WTC11 (cell line): ENCODE measurements at regions not wholly inside any gene's neighbourhood (a gene's known extent, or its start where the extent isn't known, plus 50 kb on each side); places are given as distances from the start of the nearest gene placed in this dataset.

ENCODE experiments used
- ATAC-seq: fragments of 200-7000 bp; cut with Tn5 transposase; 2 replicates; pipeline ENCODE4 v1.10.0; 2021; ENCODE audit warnings: mild to moderate bottlenecking, moderate library complexity
- CTCF ChIA-PET: fragments of 300-600 bp; sonication (Branson Sonifier 250); formaldehyde crosslinking; loops from one replicate; lab custom pipeline; 2021; ENCODE audit warnings: antibody characterized with exemption; lab: Charles Lee
- POLR2A ChIA-PET: fragments of 350-600 bp; sonication (Branson Sonifier 250); formaldehyde crosslinking; loops from one replicate; lab custom pipeline; 2021; ENCODE audit warnings: antibody characterized with exemption; lab: Charles Lee
- DNase-seq: peaks from one replicate; pipeline ENCODE4 v3.0.0; 2021; ENCODE audit warnings: low spot score
- H3K27ac Mint-ChIP-seq: 2 replicates; pipeline ENCODE4 v1.8.0; 2021; ENCODE audit warnings: mixed read lengths
- H3K27me3 Mint-ChIP-seq: 2 replicates; pipeline ENCODE4 v1.8.0; 2021; ENCODE audit warnings: low read depth, mild to moderate bottlenecking, moderate library complexity, mixed read lengths
- H3K36me3 Mint-ChIP-seq: 2 replicates; pipeline ENCODE4 v1.8.0; 2021; ENCODE audit warnings: mixed read lengths
- H3K4me1 Mint-ChIP-seq: 2 replicates; pipeline ENCODE4 v1.8.0; 2022; ENCODE audit warnings: mixed read lengths
- H3K4me3 Mint-ChIP-seq: 2 replicates; pipeline ENCODE4 v1.8.0; 2021; ENCODE audit warnings: mild to moderate bottlenecking, moderate library complexity, mixed read lengths
- H3K9me3 Mint-ChIP-seq: 2 replicates; pipeline ENCODE4 v1.8.0; 2021; ENCODE audit warnings: mixed read lengths
- AFF4 ChIP-seq: sonication (generic); formaldehyde crosslinking; IDR thresholded peaks from 2 replicates; pipeline ENCODE4 v1.8.1; 2023; ENCODE audit warnings: mild to moderate bottlenecking, missing genetic modification reagents, borderline replicate concordance
- ATF2 ChIP-seq: sonication (generic); formaldehyde crosslinking; IDR thresholded peaks from 2 replicates; pipeline ENCODE4 v1.8.1; 2022; ENCODE audit warnings: low read depth, missing genetic modification reagents, borderline replicate concordance
- ATF6 ChIP-seq: sonication (generic); formaldehyde crosslinking; IDR thresholded peaks from 2 replicates; pipeline ENCODE4 v1.8.1; 2023; ENCODE audit warnings: mild to moderate bottlenecking, missing genetic modification reagents
- FOXP1 ChIP-seq: sonication (generic); formaldehyde crosslinking; IDR thresholded peaks from 2 replicates; pipeline ENCODE4 v1.8.0; 2022; ENCODE audit warnings: missing genetic modification reagents, mild to moderate bottlenecking, moderate library complexity, borderline replicate concordance
- GABPB1 ChIP-seq: sonication (generic); formaldehyde crosslinking; IDR thresholded peaks from 2 replicates; pipeline ENCODE4 v1.8.1; 2023; ENCODE audit warnings: mild to moderate bottlenecking, missing genetic modification reagents
- IRF1 ChIP-seq: sonication (generic); formaldehyde crosslinking; IDR thresholded peaks from 2 replicates; pipeline ENCODE4 v1.8.0; 2023; ENCODE audit warnings: missing genetic modification reagents
- NR1H2 ChIP-seq: sonication (generic); formaldehyde crosslinking; IDR thresholded peaks from 2 replicates; pipeline ENCODE4 v1.9.0; 2021; ENCODE audit warnings: mild to moderate bottlenecking, moderate library complexity, missing genetic modification reagents
- NR3C1 ChIP-seq: sonication (generic); formaldehyde crosslinking; conservative IDR thresholded peaks from 2 replicates; pipeline ENCODE4 v1.8.1; 2023; ENCODE audit warnings: low read depth, mild to moderate bottlenecking, missing genetic modification reagents
- RELA ChIP-seq: sonication (generic); formaldehyde crosslinking; IDR thresholded peaks from 2 replicates; pipeline ENCODE4 v1.8.1; 2022; ENCODE audit warnings: missing genetic modification reagents, mild to moderate bottlenecking, borderline replicate concordance
- SMAD3 ChIP-seq: sonication (generic); formaldehyde crosslinking; IDR thresholded peaks from 2 replicates; pipeline ENCODE4 v1.8.0; 2022; ENCODE audit warnings: missing genetic modification reagents, mild to moderate bottlenecking, borderline replicate concordance
- TEAD1 ChIP-seq: sonication (generic); formaldehyde crosslinking; IDR thresholded peaks from 2 replicates; pipeline ENCODE4 v1.8.0; 2022; ENCODE audit warnings: mild to moderate bottlenecking, missing genetic modification reagents
- TEAD4 ChIP-seq: sonication (generic); formaldehyde crosslinking; IDR thresholded peaks from 2 replicates; pipeline ENCODE4 v1.8.0; 2022; ENCODE audit warnings: mild to moderate bottlenecking, missing genetic modification reagents
- USF2 ChIP-seq: sonication (generic); formaldehyde crosslinking; IDR thresholded peaks from 2 replicates; pipeline ENCODE4 v1.8.1; 2023; ENCODE audit warnings: mild to moderate bottlenecking, missing genetic modification reagents, moderate library complexity
- ZNF396 ChIP-seq: fragments of 250-450 bp; sonication (Bioruptor Pico); IDR thresholded peaks from 2 replicates; pipeline ENCODE4 v1.8.0; 2021; ENCODE audit warnings: mild to moderate bottlenecking, moderate library complexity, borderline replicate concordance
- TF ChIP-seq, protein P1 (sequence below): sonication (generic); formaldehyde crosslinking; IDR thresholded peaks from 2 replicates; pipeline ENCODE4 v1.8.1; 2022; ENCODE audit warnings: mild to moderate bottlenecking, missing genetic modification reagents, moderate library complexity, borderline replicate concordance
- TF ChIP-seq, protein P2 (sequence below): fragments of 250-450 bp; sonication (Bioruptor Pico); IDR thresholded peaks from 2 replicates; pipeline ENCODE4 v1.9.0; 2021; ENCODE audit warnings: mild to moderate bottlenecking

DNA sequence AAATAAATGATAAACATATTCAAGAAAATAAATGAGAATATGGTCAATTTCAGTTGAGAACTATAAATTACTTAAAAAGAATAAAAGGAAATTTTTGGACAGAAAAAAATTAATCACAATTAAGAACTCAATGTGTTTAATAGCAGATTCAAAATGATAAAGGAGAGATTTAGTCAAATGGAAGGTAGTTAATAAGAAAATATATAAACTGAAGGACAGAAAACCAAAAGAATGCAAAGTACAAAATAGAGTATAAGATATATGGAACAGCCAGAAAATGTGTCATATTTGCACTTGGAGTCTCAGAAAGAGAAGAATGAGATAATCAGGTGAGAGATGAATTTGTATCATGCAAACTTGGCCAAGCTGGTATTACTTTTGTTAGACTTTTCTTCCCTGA, 201.8 kb upstream of the ARID1B start:
- ATAC-seq (no peak), DNase-seq (no peak)
- Mint-ChIP-seq H3K27ac (no peak overlapping the region), H3K9me3 (peaks cover 46% of the 10 kb centered on the region), H3K27me3 (no peaks in the 10 kb centered on the region; the same call in none of the 2 replicates), H3K4me3 (no peak overlapping the region), H3K4me1 (no peaks in the 10 kb centered on the region), H3K36me3 (peaks cover 22% of the 10 kb centered on the region)
- ChIA-PET POLR2A (no interaction called here), CTCF (no interaction called here)
- TF ChIP-seq, protein P1, sequence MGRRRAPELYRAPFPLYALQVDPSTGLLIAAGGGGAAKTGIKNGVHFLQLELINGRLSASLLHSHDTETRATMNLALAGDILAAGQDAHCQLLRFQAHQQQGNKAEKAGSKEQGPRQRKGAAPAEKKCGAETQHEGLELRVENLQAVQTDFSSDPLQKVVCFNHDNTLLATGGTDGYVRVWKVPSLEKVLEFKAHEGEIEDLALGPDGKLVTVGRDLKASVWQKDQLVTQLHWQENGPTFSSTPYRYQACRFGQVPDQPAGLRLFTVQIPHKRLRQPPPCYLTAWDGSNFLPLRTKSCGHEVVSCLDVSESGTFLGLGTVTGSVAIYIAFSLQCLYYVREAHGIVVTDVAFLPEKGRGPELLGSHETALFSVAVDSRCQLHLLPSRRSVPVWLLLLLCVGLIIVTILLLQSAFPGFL (CRISPR knock-in tag): no peak
- TF ChIP-seq, protein P2, sequence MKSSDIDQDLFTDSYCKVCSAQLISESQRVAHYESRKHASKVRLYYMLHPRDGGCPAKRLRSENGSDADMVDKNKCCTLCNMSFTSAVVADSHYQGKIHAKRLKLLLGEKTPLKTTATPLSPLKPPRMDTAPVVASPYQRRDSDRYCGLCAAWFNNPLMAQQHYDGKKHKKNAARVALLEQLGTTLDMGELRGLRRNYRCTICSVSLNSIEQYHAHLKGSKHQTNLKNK (CRISPR knock-in tag): no peak
- no peak for TF ChIP-seq ATF6
- no peak for TF ChIP-seq NR3C1 (CRISPR knock-in tag)
- TF ChIP-seq USF2: no peak
- no peak for TF ChIP-seq RELA (CRISPR knock-in tag)
- TF ChIP-seq NR1H2 (CRISPR knock-in tag): no peak
- TF ChIP-seq SMAD3 (CRISPR knock-in tag): no peak
- TF ChIP-seq TEAD4 (CRISPR knock-in tag): no peak
- no peak for TF ChIP-seq IRF1
- TF ChIP-seq ZNF396 (CRISPR knock-in tag): no peak
- no peak for TF ChIP-seq FOXP1 (CRISPR knock-in tag)
- TF ChIP-seq AFF4 (CRISPR knock-in tag): no peak
- no peak for TF ChIP-seq GABPB1 (CRISPR knock-in tag)
- no peak for TF ChIP-seq ATF2
- TF ChIP-seq TEAD1 (CRISPR knock-in tag): no peak
